SK-N-SH treated with all-trans-retinoic acid at 6 μM for 48 hours (cell line): ENCODE measurements at regions not wholly inside any gene's neighbourhood (a gene's known extent, or its start where the extent isn't known, plus 50 kb on each side); places are given as distances from the start of the nearest gene placed in this dataset.

Experiments used
- ATAC-seq: fragments of 200-7000 bp; cut with Tn5 transposase; 3 replicates; pipeline ENCODE4 v1.9.1; 2020; ENCODE audit warnings: mild to moderate bottlenecking, moderate library complexity
- ARNTL ChIP-seq: fragments of 450-650 bp; formaldehyde crosslinking; IDR thresholded peaks from 2 replicates; pipeline ENCODE4 v1.5.0; 2020; ENCODE audit warnings: low read depth, mild to moderate bottlenecking, moderate library complexity, borderline replicate concordance
- CSDC2 ChIP-seq: fragments of 250-450 bp; sonication (Bioruptor Pico); IDR thresholded peaks from 2 replicates; pipeline ENCODE4 v1.5.0; 2020; ENCODE audit warnings: mild to moderate bottlenecking, moderate library complexity
- GLIS3 ChIP-seq: fragments of 250-450 bp; sonication (Bioruptor Pico); IDR thresholded peaks from 2 replicates; pipeline ENCODE4 v1.5.0; 2020; ENCODE audit warnings: mild to moderate bottlenecking, moderate library complexity
- PATZ1 ChIP-seq: fragments of 250-450 bp; sonication (Bioruptor Pico); IDR thresholded peaks from 2 replicates; pipeline ENCODE4 v1.8.0; 2020; ENCODE audit warnings: mild to moderate bottlenecking, moderate library complexity, borderline replicate concordance
- RARB ChIP-seq: fragments of 250-450 bp; sonication (Bioruptor Pico); IDR thresholded peaks from 2 replicates; pipeline ENCODE4 v1.8.0; 2021; ENCODE audit warnings: mild to moderate bottlenecking, moderate library complexity
- SNAI2 ChIP-seq: fragments of 250-450 bp; sonication (Bioruptor Pico); IDR thresholded peaks from 2 replicates; pipeline ENCODE4 v1.5.0; 2020; ENCODE audit warnings: mild to moderate bottlenecking, moderate library complexity
- TCF4 ChIP-seq: fragments of 250-450 bp; sonication (Bioruptor Pico); IDR thresholded peaks from 2 replicates; pipeline ENCODE4 v1.8.0; 2021; ENCODE audit warnings: mild to moderate bottlenecking, moderate library complexity, borderline replicate concordance
- TOX ChIP-seq: fragments of 250-450 bp; sonication (Bioruptor Pico); IDR thresholded peaks from 2 replicates; pipeline ENCODE4 v1.8.0; 2021; ENCODE audit warnings: mild to moderate bottlenecking, moderate library complexity, borderline replicate concordance
- TSHZ2 ChIP-seq: fragments of 250-450 bp; sonication (Bioruptor Pico); IDR thresholded peaks from 2 replicates; pipeline ENCODE4 v1.5.0; 2020; ENCODE audit warnings: mild to moderate bottlenecking, moderate library complexity
- ZC3H10 ChIP-seq: fragments of 250-450 bp; sonication (Bioruptor Pico); IDR thresholded peaks from 2 replicates; pipeline ENCODE4 v1.5.1; 2021; ENCODE audit warnings: mild to moderate bottlenecking, moderate library complexity
- ZFP3 ChIP-seq: fragments of 250-450 bp; sonication (Bioruptor Pico); IDR thresholded peaks from 2 replicates; pipeline ENCODE4 v1.5.0; 2020; ENCODE audit warnings: mild to moderate bottlenecking, moderate library complexity
- ZFP30 ChIP-seq: fragments of 450-650 bp; formaldehyde crosslinking; IDR thresholded peaks from 2 replicates; pipeline ENCODE4 v1.5.0; 2022; ENCODE audit warnings: mild to moderate bottlenecking, moderate library complexity
- ZNF565 ChIP-seq: fragments of 450-650 bp; formaldehyde crosslinking; conservative IDR thresholded peaks from 2 replicates; pipeline ENCODE4 v1.5.0; 2020; ENCODE audit warnings: low read depth, mild to moderate bottlenecking, moderate library complexity
- ZNF70 ChIP-seq: fragments of 450-650 bp; formaldehyde crosslinking; IDR thresholded peaks from 2 replicates; pipeline ENCODE4 v1.5.0; 2020; ENCODE audit warnings: mild to moderate bottlenecking, moderate library complexity
- ZNF8 ChIP-seq: fragments of 450-650 bp; formaldehyde crosslinking; IDR thresholded peaks from 2 replicates; pipeline ENCODE4 v1.5.0; 2020; ENCODE audit warnings: mild to moderate bottlenecking, moderate library complexity
- TF ChIP-seq, protein P1 (sequence below): fragments of 250-450 bp; sonication (Bioruptor Pico); IDR thresholded peaks from 2 replicates; pipeline ENCODE4 v1.5.1; 2020; ENCODE audit warnings: low read depth, mild to moderate bottlenecking, moderate library complexity
- TF ChIP-seq, protein P2 (sequence below): fragments of 250-450 bp; sonication (Bioruptor Pico); IDR thresholded peaks from 2 replicates; pipeline ENCODE4 v1.5.1; 2021; ENCODE audit warnings: mild to moderate bottlenecking, moderate library complexity
- TF ChIP-seq, protein P3 (sequence below): fragments of 250-450 bp; sonication (Bioruptor Pico); IDR thresholded peaks from 2 replicates; pipeline ENCODE4 v1.8.0; 2021; ENCODE audit warnings: low read depth, mild to moderate bottlenecking, moderate library complexity, borderline replicate concordance

DNA sequence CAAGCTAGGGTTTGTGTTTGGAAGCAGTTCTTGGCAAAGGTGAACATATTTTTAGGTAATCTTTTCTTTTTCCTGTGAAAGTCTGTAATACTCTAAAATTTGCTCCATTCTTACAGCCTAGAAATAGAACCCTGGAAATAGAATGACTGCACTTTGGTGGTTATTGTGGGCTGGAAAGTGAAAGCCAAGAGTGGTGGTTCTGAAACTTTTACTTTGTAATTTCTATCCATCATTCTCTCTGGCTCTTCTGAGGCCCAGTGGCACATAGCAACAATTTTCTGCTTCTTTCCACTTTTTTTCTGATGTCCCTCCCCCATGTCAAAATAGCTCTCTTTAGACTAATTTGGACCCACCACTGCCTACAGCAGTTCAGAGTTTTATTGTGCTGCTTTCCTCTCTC, 300.4 kb upstream of the RPS6KA3 start:
- ATAC-seq = no peak
- TF ChIP-seq ZFP30 (CRISPR knock-in tag) (no peak), RARB (no peak), ZFP3 (CRISPR knock-in tag) (no peak)

DNA sequence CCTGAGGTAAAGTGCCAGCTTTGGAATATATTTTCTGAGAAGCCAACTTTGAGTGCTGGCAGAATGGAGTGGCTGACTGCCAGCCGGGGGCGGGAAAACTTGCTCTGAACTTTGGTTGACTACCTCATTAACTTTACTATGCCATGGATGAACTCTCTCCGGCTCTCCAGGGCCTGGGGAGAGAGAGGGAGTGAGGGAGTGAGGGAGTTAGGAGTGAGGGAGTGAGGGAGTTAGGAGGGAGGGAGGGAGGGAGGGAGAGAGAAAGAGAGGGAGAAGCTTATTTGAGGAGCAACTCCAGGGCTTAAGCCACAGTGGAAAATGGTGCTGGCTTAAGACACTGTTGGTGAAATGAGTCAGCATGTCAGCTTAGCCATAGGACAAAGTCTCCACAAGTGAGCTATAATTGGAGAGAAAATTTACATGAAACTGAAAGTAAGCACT, 280.9 kb upstream of the RPS6KA3 start:
- peak; percentile 73 for ATAC-seq
- TF ChIP-seq, protein P1, sequence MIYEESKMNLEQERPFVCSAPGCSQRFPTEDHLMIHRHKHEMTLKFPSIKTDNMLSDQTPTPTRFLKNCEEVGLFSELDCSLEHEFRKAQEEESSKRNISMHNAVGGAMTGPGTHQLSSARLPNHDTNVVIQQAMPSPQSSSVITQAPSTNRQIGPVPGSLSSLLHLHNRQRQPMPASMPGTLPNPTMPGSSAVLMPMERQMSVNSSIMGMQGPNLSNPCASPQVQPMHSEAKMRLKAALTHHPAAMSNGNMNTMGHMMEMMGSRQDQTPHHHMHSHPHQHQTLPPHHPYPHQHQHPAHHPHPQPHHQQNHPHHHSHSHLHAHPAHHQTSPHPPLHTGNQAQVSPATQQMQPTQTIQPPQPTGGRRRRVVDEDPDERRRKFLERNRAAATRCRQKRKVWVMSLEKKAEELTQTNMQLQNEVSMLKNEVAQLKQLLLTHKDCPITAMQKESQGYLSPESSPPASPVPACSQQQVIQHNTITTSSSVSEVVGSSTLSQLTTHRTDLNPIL (CRISPR knock-in tag) = no peak
- TF ChIP-seq ZFP30 (CRISPR knock-in tag) (no peak), SNAI2 (CRISPR knock-in tag) (no peak), ARNTL (CRISPR knock-in tag) (no peak), TOX (no peak), ZNF565 (CRISPR knock-in tag) (no peak), TCF4 (CRISPR knock-in tag) (no peak), ZNF8 (CRISPR knock-in tag) (no peak), TSHZ2 (CRISPR knock-in tag) (no peak)
- TF ChIP-seq, protein P2, sequence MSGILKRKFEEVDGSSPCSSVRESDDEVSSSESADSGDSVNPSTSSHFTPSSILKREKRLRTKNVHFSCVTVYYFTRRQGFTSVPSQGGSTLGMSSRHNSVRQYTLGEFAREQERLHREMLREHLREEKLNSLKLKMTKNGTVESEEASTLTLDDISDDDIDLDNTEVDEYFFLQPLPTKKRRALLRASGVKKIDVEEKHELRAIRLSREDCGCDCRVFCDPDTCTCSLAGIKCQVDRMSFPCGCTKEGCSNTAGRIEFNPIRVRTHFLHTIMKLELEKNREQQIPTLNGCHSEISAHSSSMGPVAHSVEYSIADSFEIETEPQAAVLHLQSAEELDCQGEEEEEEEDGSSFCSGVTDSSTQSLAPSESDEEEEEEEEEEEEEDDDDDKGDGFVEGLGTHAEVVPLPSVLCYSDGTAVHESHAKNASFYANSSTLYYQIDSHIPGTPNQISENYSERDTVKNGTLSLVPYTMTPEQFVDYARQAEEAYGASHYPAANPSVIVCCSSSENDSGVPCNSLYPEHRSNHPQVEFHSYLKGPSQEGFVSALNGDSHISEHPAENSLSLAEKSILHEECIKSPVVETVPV = no peak

DNA sequence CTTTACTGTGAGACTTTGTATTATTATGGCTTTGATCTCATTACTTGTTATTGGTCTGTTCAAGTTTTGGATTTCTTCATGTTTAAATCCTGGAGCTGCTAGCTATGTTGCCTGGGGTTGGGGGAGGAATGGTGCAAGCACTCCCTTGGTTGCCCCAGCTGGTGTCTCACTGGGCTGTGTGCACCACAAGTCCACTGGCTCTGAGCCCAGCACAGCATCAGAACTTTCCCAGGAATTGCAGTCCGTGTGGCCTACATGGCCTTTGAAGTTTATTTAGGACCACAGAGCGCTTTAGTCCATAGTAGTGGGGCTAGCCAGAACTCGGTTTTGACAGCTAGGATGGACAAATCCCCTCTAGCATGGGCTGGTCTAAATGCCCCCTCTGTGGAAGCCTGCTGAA, 278.8 kb upstream of the RPS6KA3 start:
- ATAC-seq = no peak

DNA sequence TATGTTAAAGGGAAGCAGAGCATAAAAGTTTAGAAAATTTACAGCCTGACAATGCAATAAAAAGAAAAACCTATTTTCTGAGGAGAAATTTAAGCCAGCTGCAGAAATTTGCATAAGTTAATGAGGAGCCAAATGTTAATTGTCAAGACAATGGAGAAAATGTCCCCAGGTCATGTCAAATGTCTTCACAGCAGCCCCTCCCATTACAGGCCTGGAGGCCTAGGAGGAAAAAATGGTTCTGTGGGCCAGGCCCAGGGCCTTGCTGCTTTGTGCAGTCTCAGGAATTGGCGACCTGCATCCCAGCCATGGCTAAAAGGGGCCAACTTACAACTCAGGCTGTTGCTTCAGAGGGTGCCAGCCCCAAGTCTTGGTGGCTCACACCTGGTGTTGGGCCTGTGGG, 275.4 kb upstream of the RPS6KA3 start:
- no peak for TF ChIP-seq ARNTL (CRISPR knock-in tag)
- ATAC-seq = no peak

More for the DNA sequence above, 278.8 kb upstream of the RPS6KA3 start:
- TF ChIP-seq, protein P3, sequence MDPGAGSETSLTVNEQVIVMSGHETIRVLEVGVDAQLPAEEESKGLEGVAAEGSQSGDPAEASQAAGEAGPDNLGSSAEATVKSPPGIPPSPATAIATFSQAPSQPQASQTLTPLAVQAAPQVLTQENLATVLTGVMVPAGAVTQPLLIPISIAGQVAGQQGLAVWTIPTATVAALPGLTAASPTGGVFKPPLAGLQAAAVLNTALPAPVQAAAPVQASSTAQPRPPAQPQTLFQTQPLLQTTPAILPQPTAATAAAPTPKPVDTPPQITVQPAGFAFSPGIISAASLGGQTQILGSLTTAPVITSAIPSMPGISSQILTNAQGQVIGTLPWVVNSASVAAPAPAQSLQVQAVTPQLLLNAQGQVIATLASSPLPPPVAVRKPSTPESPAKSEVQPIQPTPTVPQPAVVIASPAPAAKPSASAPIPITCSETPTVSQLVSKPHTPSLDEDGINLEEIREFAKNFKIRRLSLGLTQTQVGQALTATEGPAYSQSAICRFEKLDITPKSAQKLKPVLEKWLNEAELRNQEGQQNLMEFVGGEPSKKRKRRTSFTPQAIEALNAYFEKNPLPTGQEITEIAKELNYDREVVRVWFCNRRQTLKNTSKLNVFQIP (CRISPR knock-in tag) = no peak

DNA sequence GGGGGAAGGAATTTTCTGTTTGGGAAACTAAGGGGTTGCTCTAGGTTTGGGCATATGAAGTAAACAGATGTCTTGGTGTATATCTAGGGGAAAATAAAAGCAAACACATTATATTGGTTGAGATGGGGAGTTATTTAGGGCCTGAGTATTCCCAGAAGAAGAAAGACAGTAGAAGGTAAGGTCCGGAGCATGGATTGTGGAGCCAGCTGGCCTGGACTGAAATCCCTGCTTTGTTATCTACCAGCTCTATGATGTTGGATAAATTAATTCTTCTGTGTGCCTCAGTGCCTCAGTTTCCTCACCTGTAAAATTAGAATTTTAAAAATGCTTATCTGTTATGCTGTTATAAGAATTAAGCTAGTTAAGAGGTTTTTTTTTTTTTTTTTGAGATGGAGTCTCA, 272.3 kb upstream of the RPS6KA3 start:
- TF ChIP-seq ZC3H10 (CRISPR knock-in tag) = no peak
- TF ChIP-seq PATZ1 (CRISPR knock-in tag) = no peak
- no peak for TF ChIP-seq TOX
- TF ChIP-seq ZFP3 (CRISPR knock-in tag) = no peak
- no peak for TF ChIP-seq ZNF8 (CRISPR knock-in tag)
- no peak for TF ChIP-seq ZFP30 (CRISPR knock-in tag)
- TF ChIP-seq GLIS3 = no peak
- no peak for TF ChIP-seq TCF4 (CRISPR knock-in tag)
- no peak for TF ChIP-seq TSHZ2 (CRISPR knock-in tag)
- no peak for TF ChIP-seq ZNF70
- TF ChIP-seq ZNF565 (CRISPR knock-in tag) = no peak
- TF ChIP-seq CSDC2 (CRISPR knock-in tag) = no peak
- no peak for TF ChIP-seq ARNTL (CRISPR knock-in tag)
- ATAC-seq = no peak
